Activated CD4-positive, alpha-beta T cell treated with anti-CD3 and anti-CD28 coated beads, Interleukin-2, amount 10 ng/mL, durations not matched to agents 7 days and 5 days (primary cell): ENCODE measurements at regions not wholly inside any gene's neighbourhood (a gene's known extent, or its start where the extent isn't known, plus 50 kb on each side); places are given as distances from the start of the nearest gene placed in this dataset.

Source experiments
- CTCF ChIA-PET: fragments of 350-600 bp; sonication (Branson Sonifier 250); formaldehyde crosslinking; loops from one replicate; lab custom pipeline; 2021; ENCODE audit warnings: antibody characterized with exemption; lab: Charles Lee
- POLR2A ChIA-PET: fragments of 350-600 bp; sonication (Branson Sonifier 250); formaldehyde crosslinking; loops from one replicate; lab custom pipeline; 2021; ENCODE audit warnings: antibody characterized with exemption; lab: Charles Lee
- DNase-seq: peaks from one replicate; pipeline ENCODE4 v3.0.0-alpha.2; 2020
- H3K27ac Mint-ChIP-seq: one replicate; pipeline ENCODE4 v1.8.0; 2021; ENCODE audit warnings: mild to moderate bottlenecking, moderate library complexity, mixed read lengths
- H3K27me3 Mint-ChIP-seq: one replicate; pipeline ENCODE4 v1.8.0; 2021; ENCODE audit warnings: mixed read lengths
- H3K36me3 Mint-ChIP-seq: one replicate; pipeline ENCODE4 v1.8.0; 2021; ENCODE audit warnings: low read depth, mixed read lengths
- H3K4me1 Mint-ChIP-seq: one replicate; pipeline ENCODE4 v1.8.0; 2021; ENCODE audit warnings: mixed read lengths
- H3K4me3 Mint-ChIP-seq: one replicate; pipeline ENCODE4 v1.8.0; 2021; ENCODE audit warnings: mild to moderate bottlenecking, moderate library complexity, mixed read lengths
- H3K9me3 Mint-ChIP-seq: one replicate; pipeline ENCODE4 v1.8.0; 2021; ENCODE audit warnings: mixed read lengths

- H3K27me3 Mint-ChIP-seq, result no peaks in the 10 kb centered on the region
- no peak overlapping the region for H3K27ac Mint-ChIP-seq
- DNase-seq, result no peak
- H3K4me1 Mint-ChIP-seq, result no peaks in the 10 kb centered on the region
- no peak overlapping the region for H3K4me3 Mint-ChIP-seq
- ChIA-PET CTCF (no interaction called here), POLR2A (no interaction called here)
- H3K36me3 Mint-ChIP-seq, result no peaks in the 10 kb centered on the region
- H3K9me3 Mint-ChIP-seq, result no peaks in the 10 kb centered on the region
These were observed 258.0 kb downstream of the CPS1 start for GRCh38 chr2:210814251-210815025.

- Mint-ChIP-seq H3K4me1 (no peaks in the 10 kb centered on the region), H3K4me3 (no peak overlapping the region), H3K36me3 (no peaks in the 10 kb centered on the region), H3K27me3 (no peaks in the 10 kb centered on the region), H3K27ac (no peak overlapping the region), H3K9me3 (no peaks in the 10 kb centered on the region)
- no peak for DNase-seq
- ChIA-PET CTCF (no interaction called here), POLR2A (no interaction called here)
These were observed 260.4 kb downstream of the CPS1 start for GRCh38 chr2:210816769-210817168.

- ChIA-PET POLR2A (no interaction called here), CTCF (no interaction called here)
- no peak overlapping the region for H3K27ac Mint-ChIP-seq
- H3K27me3 Mint-ChIP-seq, result no peaks in the 10 kb centered on the region
- no peak for DNase-seq
- H3K4me1 Mint-ChIP-seq, result no peaks in the 10 kb centered on the region
- no peaks in the 10 kb centered on the region for H3K9me3 Mint-ChIP-seq
- H3K36me3 Mint-ChIP-seq, result no peaks in the 10 kb centered on the region
- no peak overlapping the region for H3K4me3 Mint-ChIP-seq
These were observed 262.1 kb downstream of the CPS1 start for GRCh38 chr2:210818473-210818872.

- no peaks in the 10 kb centered on the region for H3K36me3 Mint-ChIP-seq
- ChIA-PET POLR2A (no interaction called here), CTCF (no interaction called here)
- no peak for DNase-seq
- no peaks in the 10 kb centered on the region for H3K27me3 Mint-ChIP-seq
- H3K4me3 Mint-ChIP-seq, result no peak overlapping the region
- H3K9me3 Mint-ChIP-seq, result no peaks in the 10 kb centered on the region
- H3K4me1 Mint-ChIP-seq, result no peaks in the 10 kb centered on the region
- H3K27ac Mint-ChIP-seq, result no peak overlapping the region
These were observed 277.0 kb downstream of the CPS1 start for GRCh38 chr2:210833403-210833802.

- Mint-ChIP-seq H3K4me3 (no peak overlapping the region), H3K36me3 (no peaks in the 10 kb centered on the region), H3K27me3 (no peaks in the 10 kb centered on the region), H3K9me3 (peaks cover 2% of the 10 kb centered on the region), H3K27ac (no peak overlapping the region), H3K4me1 (no peaks in the 10 kb centered on the region)
- ChIA-PET CTCF (no interaction called here), POLR2A (no interaction called here)
- no peak for DNase-seq
These were observed 282.6 kb downstream of the CPS1 start for GRCh38 chr2:210839034-210839433.

DNA sequence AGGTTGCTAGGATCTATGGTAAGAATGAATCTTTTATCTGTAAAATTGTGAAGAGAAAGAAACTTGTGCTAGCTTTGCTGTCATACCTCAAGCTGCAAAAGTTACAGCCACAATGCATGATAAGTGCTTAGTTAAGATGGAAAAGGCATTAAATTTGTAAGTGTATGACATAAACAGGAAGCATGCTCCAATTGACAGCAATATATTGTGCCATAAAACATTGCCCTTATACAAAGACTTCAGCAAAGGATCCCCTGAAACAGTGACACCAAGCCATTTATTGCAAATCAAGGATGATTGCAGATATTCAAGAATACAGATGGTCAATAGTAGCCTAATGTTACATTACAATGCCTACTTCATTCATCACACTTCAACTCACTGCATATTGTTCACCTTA is 283.1 kb downstream of the CPS1 start:
- H3K27ac Mint-ChIP-seq, result no peak overlapping the region
- no peaks in the 10 kb centered on the region for H3K36me3 Mint-ChIP-seq
- CTCF ChIA-PET, result no interaction called here
- no peak for DNase-seq
- H3K27me3 Mint-ChIP-seq, result no peaks in the 10 kb centered on the region
- H3K9me3 Mint-ChIP-seq, result peaks cover 2% of the 10 kb centered on the region
- H3K4me3 Mint-ChIP-seq, result no peak overlapping the region
- no peaks in the 10 kb centered on the region for H3K4me1 Mint-ChIP-seq
- POLR2A ChIA-PET, result no interaction called here

DNA sequence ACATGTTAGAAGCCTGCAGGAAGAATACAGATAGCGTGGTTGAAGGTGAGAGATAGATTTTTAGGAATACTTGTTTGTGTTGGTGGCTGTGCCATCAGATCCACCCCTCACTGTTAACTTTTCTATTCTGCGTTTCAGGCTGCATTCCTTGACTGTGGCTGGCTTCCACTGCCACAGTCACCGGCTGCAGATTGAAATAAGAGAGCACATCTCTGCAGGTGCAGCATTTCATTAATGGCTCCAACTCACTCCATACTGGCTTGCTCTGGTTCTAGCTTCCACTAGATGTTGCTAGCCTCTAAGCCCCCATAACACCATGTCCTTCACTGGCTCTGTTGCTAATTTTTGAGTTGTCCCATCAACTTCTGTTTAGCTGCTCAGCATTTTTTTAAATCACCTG is 286.5 kb downstream of the CPS1 start:
- DNase-seq, result no peak
- ChIA-PET CTCF (no interaction called here), POLR2A (no interaction called here)
- H3K27me3 Mint-ChIP-seq, result no peaks in the 10 kb centered on the region
- no peak overlapping the region for H3K27ac Mint-ChIP-seq
- H3K36me3 Mint-ChIP-seq, result no peaks in the 10 kb centered on the region
- H3K4me1 Mint-ChIP-seq, result no peaks in the 10 kb centered on the region
- no peak overlapping the region for H3K4me3 Mint-ChIP-seq
- peaks cover 2% of the 10 kb centered on the region for H3K9me3 Mint-ChIP-seq

- ChIA-PET CTCF (no interaction called here), POLR2A (no interaction called here)
- H3K4me1 Mint-ChIP-seq, result no peaks in the 10 kb centered on the region
- no peaks in the 10 kb centered on the region for H3K27me3 Mint-ChIP-seq
- no peak overlapping the region for H3K4me3 Mint-ChIP-seq
- no peak for DNase-seq
- H3K27ac Mint-ChIP-seq, result no peak overlapping the region
- peaks cover 2% of the 10 kb centered on the region for H3K9me3 Mint-ChIP-seq
- no peaks in the 10 kb centered on the region for H3K36me3 Mint-ChIP-seq
These were observed 287.6 kb downstream of the CPS1 start for GRCh38 chr2:210844016-210844415.

DNA sequence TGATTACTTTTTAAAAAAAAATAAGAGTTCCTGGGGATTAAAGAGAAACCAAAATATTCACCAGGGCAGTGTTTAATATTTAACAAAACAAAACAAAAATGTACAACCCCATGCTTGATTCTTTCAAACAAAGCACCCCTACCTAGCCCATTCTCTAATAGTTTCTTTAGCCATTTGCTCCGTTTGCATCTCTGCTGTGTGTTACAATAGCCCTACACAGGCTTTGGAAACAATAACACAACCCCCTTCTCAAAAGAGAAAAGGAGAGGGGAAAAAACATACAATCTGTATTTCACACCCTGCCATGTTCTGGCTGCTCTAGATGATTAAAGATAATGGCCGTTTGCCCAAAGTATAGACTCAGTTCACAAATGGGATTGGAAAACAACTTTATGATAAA is 302.9 kb downstream of the CPS1 start:
- ChIA-PET CTCF (no interaction called here), POLR2A (no interaction called here)
- H3K4me1 Mint-ChIP-seq, result no peaks in the 10 kb centered on the region
- H3K4me3 Mint-ChIP-seq, result no peak overlapping the region
- no peak for DNase-seq
- no peaks in the 10 kb centered on the region for H3K36me3 Mint-ChIP-seq
- no peaks in the 10 kb centered on the region for H3K27me3 Mint-ChIP-seq
- no peak overlapping the region for H3K27ac Mint-ChIP-seq
- H3K9me3 Mint-ChIP-seq, result no peaks in the 10 kb centered on the region

DNA sequence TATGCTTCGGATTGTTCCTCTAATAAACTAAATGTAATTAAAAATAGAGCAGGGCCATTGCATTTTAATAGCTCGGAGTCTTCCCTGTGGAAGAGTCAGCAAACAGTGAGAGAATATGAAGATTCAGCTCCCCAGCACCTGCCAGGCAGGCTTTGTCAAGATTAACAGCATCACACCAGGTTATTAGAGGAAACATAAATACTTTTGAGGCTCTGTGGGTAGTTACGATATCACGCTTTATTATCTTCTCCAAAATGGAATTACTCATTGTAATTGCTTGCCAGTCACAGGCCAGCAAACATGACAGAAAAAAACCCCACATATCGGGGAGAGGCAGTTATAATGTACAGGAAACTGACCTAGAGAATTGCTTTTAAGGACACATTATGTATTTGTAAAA is 303.9 kb downstream of the CPS1 start:
- Mint-ChIP-seq H3K27ac (no peak overlapping the region), H3K36me3 (no peaks in the 10 kb centered on the region), H3K9me3 (no peaks in the 10 kb centered on the region), H3K4me1 (no peaks in the 10 kb centered on the region), H3K4me3 (no peak overlapping the region), H3K27me3 (no peaks in the 10 kb centered on the region)
- DNase-seq, result no peak
- POLR2A ChIA-PET, result no interaction called here
- CTCF ChIA-PET, result no interaction called here

DNA sequence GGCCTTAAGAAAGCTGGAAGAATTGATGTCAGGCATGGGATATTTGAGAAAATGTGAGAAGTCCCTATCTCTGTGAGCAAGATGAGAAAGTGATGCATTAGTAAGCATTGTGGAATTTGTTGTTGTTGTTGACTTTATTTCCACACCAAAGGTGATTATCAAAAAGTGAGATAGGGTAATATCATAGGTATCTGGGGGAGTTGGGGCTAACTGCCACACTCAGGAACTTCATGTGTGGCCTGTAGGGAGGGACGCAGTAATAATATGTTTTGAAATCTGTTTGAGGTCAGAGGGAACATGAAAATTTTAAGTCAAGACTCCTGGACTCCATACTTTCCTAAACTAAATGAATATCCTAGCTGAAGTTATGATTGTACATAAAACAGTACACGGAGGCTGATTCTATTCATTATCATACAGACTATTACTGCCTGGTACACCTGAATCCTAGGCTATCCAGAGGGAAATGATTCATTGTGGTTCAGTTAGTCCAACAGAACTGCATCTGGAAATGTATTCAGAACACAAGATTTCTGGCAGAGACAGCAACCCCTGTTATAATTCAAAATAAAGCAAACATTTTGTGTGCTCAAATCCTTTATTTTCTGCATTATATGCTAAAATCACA is 304.8 kb downstream of the CPS1 start:
- H3K36me3 Mint-ChIP-seq, result no peaks in the 10 kb centered on the region
- CTCF ChIA-PET, result no interaction called here
- no peaks in the 10 kb centered on the region for H3K9me3 Mint-ChIP-seq
- no peak overlapping the region for H3K4me3 Mint-ChIP-seq
- H3K27me3 Mint-ChIP-seq, result no peaks in the 10 kb centered on the region
- no peak overlapping the region for H3K27ac Mint-ChIP-seq
- H3K4me1 Mint-ChIP-seq, result no peaks in the 10 kb centered on the region
- POLR2A ChIA-PET, result no interaction called here
- DNase-seq, result no peak

DNA sequence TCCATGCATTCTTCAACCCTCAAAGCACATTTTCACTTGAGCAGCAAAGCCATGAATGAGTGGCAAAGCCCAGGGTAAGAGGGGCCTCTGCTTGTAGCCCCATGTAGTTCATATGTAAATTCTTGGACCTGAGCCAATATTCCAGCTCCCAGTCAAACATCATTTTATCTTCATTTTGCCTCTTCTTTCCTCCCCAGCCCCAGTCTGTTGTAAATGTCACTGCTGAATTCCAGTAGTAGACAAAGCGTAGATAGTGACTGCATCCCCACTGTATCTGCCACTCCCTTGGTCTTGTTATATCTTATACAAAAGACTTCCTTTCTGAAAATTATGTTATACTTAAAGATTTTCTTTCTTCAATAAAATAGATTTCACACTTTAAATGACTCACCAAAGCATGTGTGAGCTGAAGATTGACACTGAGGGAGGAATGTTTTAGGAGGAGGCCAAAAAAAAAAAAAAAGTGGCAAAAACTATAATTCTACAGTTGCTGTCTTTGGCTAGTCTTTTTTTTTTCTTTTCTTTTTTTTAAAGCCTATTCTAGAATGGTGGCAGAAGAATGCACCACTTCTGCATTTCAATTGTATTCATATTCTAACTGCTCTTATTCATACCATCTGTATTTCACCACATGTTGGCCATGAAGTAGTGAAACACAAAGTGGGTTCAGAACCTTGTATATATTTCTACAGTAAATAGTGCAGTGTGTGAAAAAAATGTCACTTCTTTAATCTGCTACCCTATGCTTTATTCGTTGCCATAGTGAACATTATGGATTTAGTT is 306.1 kb downstream of the CPS1 start:
- Mint-ChIP-seq H3K4me3 (no peak overlapping the region), H3K4me1 (no peaks in the 10 kb centered on the region), H3K27me3 (no peaks in the 10 kb centered on the region), H3K9me3 (no peaks in the 10 kb centered on the region), H3K27ac (no peak overlapping the region), H3K36me3 (no peaks in the 10 kb centered on the region)
- DNase-seq, result no peak
- ChIA-PET POLR2A (no interaction called here), CTCF (no interaction called here)

DNA sequence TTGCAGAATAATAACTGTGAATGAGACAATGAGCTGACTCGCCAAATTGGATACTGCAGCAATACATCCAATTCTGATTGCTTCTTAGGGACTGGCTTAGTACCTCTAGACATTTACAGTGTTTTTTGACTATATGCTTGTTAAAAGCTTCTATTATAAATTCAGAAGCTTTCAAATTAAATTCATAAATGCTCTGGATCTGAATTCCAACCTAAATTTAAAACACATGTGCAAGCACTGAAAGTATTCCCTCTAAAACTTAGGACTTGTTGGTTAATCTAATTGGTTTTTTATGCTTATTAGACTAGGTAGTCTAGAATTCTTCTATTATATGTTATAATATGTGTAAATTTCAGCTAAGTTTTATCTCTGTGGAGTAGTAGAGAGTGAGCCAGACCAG is 306.9 kb downstream of the CPS1 start:
- Mint-ChIP-seq H3K4me1 (no peaks in the 10 kb centered on the region), H3K9me3 (peaks cover 3% of the 10 kb centered on the region), H3K4me3 (no peak overlapping the region), H3K27ac (no peak overlapping the region), H3K36me3 (no peaks in the 10 kb centered on the region), H3K27me3 (no peaks in the 10 kb centered on the region)
- DNase-seq, result no peak
- POLR2A ChIA-PET, result no interaction called here
- CTCF ChIA-PET, result no interaction called here
